Epithelial cell of prostate (primary cell): ENCODE measurements at regions not wholly inside any gene's neighbourhood (a gene's known extent, or its start where the extent isn't known, plus 50 kb on each side); places are given as distances from the start of the nearest gene placed in this dataset.

Experiments
- DNase-seq: peaks from one replicate; pipeline ENCODE4 v3.0.0-alpha.2; 2011; ENCODE audit warnings: low read depth, low spot score
- H3K27ac ChIP-seq: fragments of 450-650 bp; 2 replicates; pipeline ENCODE4 v1.5.1; 2017; ENCODE audit warnings: mild to moderate bottlenecking

GRCh38 chr10:121091961-121092719 is 241.0 kb downstream of the WDR11 start:
- DNase-seq, result no peak
- peak overlapping the region; percentile 42 for H3K27ac ChIP-seq

- H3K27ac ChIP-seq, result peak overlapping the region; percentile 42
- no peak for DNase-seq
Observed at GRCh38 chr10:121092720-121093095, 241.5 kb downstream of the WDR11 start.

GRCh38 chr10:121096617-121097431 is 245.7 kb downstream of the WDR11 start:
- no peak overlapping the region for H3K27ac ChIP-seq
- DNase-seq, result no peak

- DNase-seq, result no peak
- H3K27ac ChIP-seq, result no peak overlapping the region
Observed at GRCh38 chr10:121098211-121098610, 247.0 kb downstream of the WDR11 start.

GRCh38 chr10:121098751-121099150 is 247.6 kb downstream of the WDR11 start:
- no peak for DNase-seq
- H3K27ac ChIP-seq, result no peak overlapping the region

- DNase-seq, result no peak
- no peak overlapping the region for H3K27ac ChIP-seq
Observed at GRCh38 chr10:121099181-121099580, 248.0 kb downstream of the WDR11 start.

GRCh38 chr10:121099592-121099991 is 248.4 kb downstream of the WDR11 start:
- no peak overlapping the region for H3K27ac ChIP-seq

GRCh38 chr10:121101561-121101960 is 250.4 kb downstream of the WDR11 start:
- no peak for DNase-seq
- no peak overlapping the region for H3K27ac ChIP-seq

More at GRCh38 chr10:121099592-121099991, 248.4 kb downstream of the WDR11 start:
- DNase-seq, result no peak

- no peak overlapping the region for H3K27ac ChIP-seq
- no peak for DNase-seq
Observed at GRCh38 chr10:121102706-121103105, 251.5 kb downstream of the WDR11 start.

- DNase-seq, result no peak
- peak overlapping the region; percentile 41 for H3K27ac ChIP-seq
Observed at GRCh38 chr10:121104476-121105111, 253.4 kb downstream of the WDR11 start.

- no peak for DNase-seq
- H3K27ac ChIP-seq, result no peak overlapping the region
Observed at GRCh38 chr10:121106611-121107010, 255.4 kb downstream of the WDR11 start.

- no peak overlapping the region for H3K27ac ChIP-seq
Observed at GRCh38 chr10:121108051-121108450, 256.9 kb downstream of the WDR11 start.

GRCh38 chr10:121110369-121110768 is 259.2 kb downstream of the WDR11 start:
- H3K27ac ChIP-seq, result no peak overlapping the region
- DNase-seq, result no peak

More at GRCh38 chr10:121108051-121108450, 256.9 kb downstream of the WDR11 start:
- DNase-seq, result peak; percentile 16

- DNase-seq, result no peak
- H3K27ac ChIP-seq, result no peak overlapping the region
Observed at GRCh38 chr10:121112136-121112535, 261.0 kb downstream of the WDR11 start.

- H3K27ac ChIP-seq, result peak overlapping the region; percentile 33
- no peak for DNase-seq
Observed at GRCh38 chr10:121112579-121113384, 261.6 kb downstream of the WDR11 start.

- peak overlapping the region; percentile 33 for H3K27ac ChIP-seq
- DNase-seq, result peak; percentile 36
Observed at GRCh38 chr10:121113385-121113696, 262.2 kb downstream of the WDR11 start.

- H3K27ac ChIP-seq, result peak overlapping the region; percentile 33
- DNase-seq, result no peak
Observed at GRCh38 chr10:121113911-121114310, 262.7 kb downstream of the WDR11 start.

GRCh38 chr10:121115154-121115553 is 264.0 kb downstream of the WDR11 start:
- no peak for DNase-seq
- no peak overlapping the region for H3K27ac ChIP-seq

- H3K27ac ChIP-seq, result no peak overlapping the region
- DNase-seq, result no peak
Observed at GRCh38 chr10:121121462-121121861, 270.3 kb downstream of the WDR11 start.
